ENCODE measurements at regions not wholly inside any gene's neighbourhood (a gene's known extent, or its start where the extent isn't known, plus 50 kb on each side); places are given as distances from the start of the nearest gene placed in this dataset.

DNA sequence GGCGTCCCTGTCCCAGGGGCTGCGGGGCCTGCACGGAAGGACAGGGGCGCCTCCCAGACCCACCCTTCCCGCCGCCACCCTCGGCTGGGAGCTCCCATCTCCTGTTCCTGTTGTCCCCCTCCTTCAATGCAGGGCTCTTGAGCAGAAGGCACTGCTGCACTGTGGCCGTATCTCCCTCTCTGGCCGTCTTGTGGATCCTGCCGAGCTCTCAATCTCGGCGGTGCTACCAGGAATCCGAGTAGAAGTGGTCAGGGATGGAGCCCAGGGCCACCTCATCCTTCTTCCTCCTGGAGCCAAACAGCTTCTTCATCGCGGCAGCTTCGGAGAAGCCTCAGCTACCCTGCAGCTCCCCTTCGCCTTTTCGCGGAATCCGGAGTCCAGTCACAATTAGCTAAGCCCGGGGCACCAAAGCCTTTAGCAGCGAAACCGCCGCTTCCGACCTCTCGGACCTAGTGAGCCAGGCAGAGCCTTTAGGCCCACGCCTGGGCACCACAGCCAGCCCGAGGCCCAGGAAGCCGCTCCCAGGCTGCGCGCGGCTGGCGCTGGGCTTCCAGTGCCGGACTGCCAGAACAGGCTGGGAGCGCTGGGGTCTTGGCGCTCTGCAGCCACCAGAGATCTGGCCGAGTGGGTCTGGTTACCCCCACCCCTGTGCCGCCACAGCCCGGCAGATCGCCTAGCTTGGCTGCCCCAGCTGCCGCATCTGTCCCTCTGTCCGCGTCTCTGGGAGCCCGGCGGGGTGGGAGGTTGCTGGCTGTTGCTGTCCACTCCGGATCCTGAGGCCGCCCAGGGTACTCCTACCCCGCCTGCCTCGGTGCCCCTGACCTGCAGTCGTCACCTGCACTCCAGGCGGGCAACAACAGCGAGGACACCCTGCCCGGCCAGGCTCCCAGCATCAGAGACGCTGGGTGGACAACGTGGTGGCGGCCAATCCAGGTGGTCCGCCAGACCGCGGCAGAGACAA, 69.1 kb downstream of the ASCL4 start:
- H3K27me3 ChIP-seq (replicated peaks; ENCODE audit: insufficient read depth): peaks cover 33% of the 10 kb centered on the region
- peak overlapping the region; percentile 78 for H2AFZ ChIP-seq
- H3K9me2 ChIP-seq (ENCODE audit: insufficient read depth): no peaks in the 10 kb centered on the region
- no peaks in the 10 kb centered on the region for H3K36me3 ChIP-seq (ENCODE audit: low read depth)
- peak; percentile 53 for DNase-seq
- 0 out of 2 replicates have a peak overlapping the region, but pooled peaks have one; percentile 1 for H3K9ac ChIP-seq
- no peaks in the 10 kb centered on the region for H4K20me1 ChIP-seq (ENCODE audit: insufficient read depth)
- no peaks in the 10 kb centered on the region for H3K9me3 ChIP-seq (ENCODE audit: low read depth)
- in situ Hi-C loops (cut with MboI): no loop called here
- H3K27ac ChIP-seq: no peak overlapping the region
- H3F3A ChIP-seq (ENCODE audit: insufficient read depth): peaks cover 4% of the 10 kb centered on the region; the same call in 1 of the 2 replicates
- H3K4me1 ChIP-seq (ENCODE audit: insufficient read depth): no peaks in the 10 kb centered on the region
- 4 to 5% methylated on average over 54 to 56 of the region's 59 CpGs for WGBS, 2 experiments (ENCODE audit: low coverage in 1 of 2, low lambda C conversion rate in 2 of 2, missing lambda C conversion rate in 2 of 2)
- H3K4me3 ChIP-seq: peak overlapping the region; percentile 63
- no peak for TF ChIP-seq EZH2phosphoT487 (IDR thresholded peaks at IDR 0.05; ENCODE audit: insufficient read depth, low read depth)
- TF ChIP-seq EZH2 (IDR thresholded peaks at IDR 0.05; ENCODE audit: insufficient read depth, poor library complexity, severe bottlenecking): no peak
- no peaks in the 10 kb centered on the region for H3K79me2 ChIP-seq (ENCODE audit: insufficient read depth)
- H3K4me2 ChIP-seq (ENCODE audit: unreplicated experiment): peak overlapping the region; percentile 78

DNA sequence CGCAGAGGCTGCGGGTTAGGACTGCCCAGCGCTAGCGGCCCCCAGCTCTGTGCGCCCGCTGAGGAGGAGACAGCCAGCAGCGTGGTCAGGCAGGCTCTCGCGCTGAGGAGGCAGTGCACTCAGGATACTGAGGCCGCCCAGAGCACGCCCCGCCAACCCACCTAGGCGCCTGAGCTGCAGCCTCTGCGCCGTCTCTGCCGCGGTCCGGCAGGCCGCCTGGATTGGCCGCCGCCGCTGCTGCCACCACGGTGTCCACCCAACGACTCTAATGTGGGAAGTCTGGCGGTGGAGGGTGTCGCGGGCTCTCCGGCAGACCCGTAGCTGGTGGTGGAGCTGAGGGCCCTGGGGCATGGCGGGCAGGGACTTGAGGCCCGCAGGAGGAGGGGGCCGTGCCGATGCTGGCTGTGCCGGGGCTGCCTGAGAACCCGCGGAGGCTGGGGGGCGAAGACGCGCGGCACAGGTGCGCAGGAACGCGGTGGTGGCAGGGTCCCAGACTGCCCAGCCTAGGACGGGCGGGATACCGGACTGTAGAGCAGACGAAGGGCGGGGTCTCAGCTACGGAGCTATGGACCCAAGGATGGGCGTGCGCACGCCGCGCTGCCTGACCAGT, 69.9 kb downstream of the ASCL4 start:
- peaks cover 33% of the 10 kb centered on the region for H3K27me3 ChIP-seq (replicated peaks; ENCODE audit: insufficient read depth)
- no peaks in the 10 kb centered on the region for H3K36me3 ChIP-seq (ENCODE audit: low read depth)
- H3K9ac ChIP-seq: no peak overlapping the region
- no peaks in the 10 kb centered on the region for H3K79me2 ChIP-seq (ENCODE audit: insufficient read depth)
- no peaks in the 10 kb centered on the region for H3K9me2 ChIP-seq (ENCODE audit: insufficient read depth)
- DNase-seq: peak; percentile 47
- TF ChIP-seq EZH2 (IDR thresholded peaks at IDR 0.05; ENCODE audit: insufficient read depth, poor library complexity, severe bottlenecking) (no peak), EZH2phosphoT487 (IDR thresholded peaks at IDR 0.05; ENCODE audit: insufficient read depth, low read depth) (no peak)
- H2AFZ ChIP-seq: peak overlapping the region; percentile 78
- H3K4me3 ChIP-seq: peak overlapping the region; percentile 63
- H3K4me2 ChIP-seq (ENCODE audit: unreplicated experiment): peak overlapping the region; percentile 78
- in situ Hi-C loops (cut with MboI): no loop called here
- WGBS, 2 experiments (ENCODE audit: low coverage in 1 of 2, low lambda C conversion rate in 2 of 2, missing lambda C conversion rate in 2 of 2): 2% methylated on average over 22 to 46 of the region's 54 CpGs
- H3K27ac ChIP-seq: no peak overlapping the region
- peaks cover 4% of the 10 kb centered on the region; the same call in 1 of the 2 replicates for H3F3A ChIP-seq (ENCODE audit: insufficient read depth)
- H3K9me3 ChIP-seq (ENCODE audit: low read depth): no peaks in the 10 kb centered on the region
- no peaks in the 10 kb centered on the region for H3K4me1 ChIP-seq (ENCODE audit: insufficient read depth)
- no peaks in the 10 kb centered on the region for H4K20me1 ChIP-seq (ENCODE audit: insufficient read depth)

GRCh38 chr12:107845226-107845979, 70.9 kb downstream of the ASCL4 start:
- Histone ChIP-seq H3K79me2 (ENCODE audit: insufficient read depth) (no peaks in the 10 kb centered on the region), H3K9me3 (ENCODE audit: low read depth) (no peaks in the 10 kb centered on the region), H3K9ac (no peak overlapping the region), H3K4me3 (no peak overlapping the region), H3K4me2 (ENCODE audit: unreplicated experiment) (no peak overlapping the region), H2AFZ (no peak overlapping the region), H3K36me3 (ENCODE audit: low read depth) (no peaks in the 10 kb centered on the region), H4K20me1 (ENCODE audit: insufficient read depth) (no peaks in the 10 kb centered on the region), H3K27ac (no peak overlapping the region), H3K4me1 (ENCODE audit: insufficient read depth) (no peaks in the 10 kb centered on the region), H3F3A (ENCODE audit: insufficient read depth) (peaks cover 4% of the 10 kb centered on the region; the same call in 1 of the 2 replicates), H3K9me2 (ENCODE audit: insufficient read depth) (no peaks in the 10 kb centered on the region), H3K27me3 (replicated peaks; ENCODE audit: insufficient read depth) (peaks cover 33% of the 10 kb centered on the region)
- TF ChIP-seq EZH2 (IDR thresholded peaks at IDR 0.05; ENCODE audit: insufficient read depth, poor library complexity, severe bottlenecking): no peak
- TF ChIP-seq EZH2phosphoT487 (IDR thresholded peaks at IDR 0.05; ENCODE audit: insufficient read depth, low read depth): 0 out of 2 replicates have a peak, but pooled peaks have one; percentile 44
- in situ Hi-C loops (cut with MboI): no loop called here
- WGBS, 2 experiments (ENCODE audit: low coverage in 1 of 2, low lambda C conversion rate in 2 of 2, missing lambda C conversion rate in 2 of 2): 11 to 15% methylated on average over 33 to 47 of the region's 51 CpGs
- DNase-seq: no peak

Measured in GM23248 (cell line).